ENCODE measurements at regions not wholly inside any gene's neighbourhood (a gene's known extent, or its start where the extent isn't known, plus 50 kb on each side); places are given as distances from the start of the nearest gene placed in this dataset.

DNA sequence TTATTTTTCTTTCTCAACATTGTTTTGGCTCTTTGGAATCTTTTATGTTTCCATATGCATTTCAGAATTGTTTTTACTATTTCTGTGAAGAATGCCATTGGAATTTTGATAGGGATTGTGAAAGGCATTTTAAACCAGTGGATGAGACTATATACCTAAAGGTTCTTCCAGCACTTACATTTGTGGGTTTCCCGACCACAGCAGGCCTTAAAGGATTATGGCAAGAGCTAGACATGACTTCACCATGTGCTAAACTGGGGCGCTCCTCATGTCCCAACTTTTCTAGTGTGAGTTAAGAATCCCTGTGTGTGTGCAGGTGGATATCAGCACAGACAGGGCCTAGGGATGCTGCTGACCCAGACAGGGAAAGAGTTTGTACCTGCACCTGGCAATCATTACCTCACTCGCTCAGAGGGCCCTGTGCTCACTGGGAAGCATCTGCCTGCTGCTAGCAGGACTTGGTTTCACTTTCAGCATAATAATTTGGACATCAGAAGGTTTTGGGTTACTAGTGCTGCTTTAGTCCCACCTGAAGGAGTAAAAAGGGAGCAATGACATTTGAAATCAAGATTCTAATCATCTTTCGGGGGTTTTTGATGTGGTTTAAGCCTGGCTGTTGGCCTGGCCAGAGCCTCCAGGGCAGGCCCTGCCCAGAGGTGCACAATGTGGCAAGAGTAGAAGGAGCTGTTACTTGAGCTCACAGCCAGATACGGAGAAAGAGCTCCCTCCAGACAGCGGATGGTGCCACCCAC, 137.1 kb downstream of the CDC5L start:
- no peak overlapping the region for H3K4me3 ChIP-seq (replicated peaks; ENCODE audit: low read depth, low read length)
- TF ChIP-seq CTCF (IDR thresholded peaks at IDR 0.05; ENCODE audit: insufficient read depth, low read length, poor library complexity, severe bottlenecking): no peak
- no peak for DNase-seq (ENCODE audit: extremely low read depth, insufficient read length)
- H3K36me3 ChIP-seq (ENCODE audit: control insufficient read depth, insufficient read depth, low read length): no peaks in the 10 kb centered on the region
- H3K27me3 ChIP-seq (replicated peaks; ENCODE audit: control insufficient read depth, insufficient read depth, low read length): no peaks in the 10 kb centered on the region

- H3K27me3 ChIP-seq (replicated peaks; ENCODE audit: control insufficient read depth, insufficient read depth, low read length): peaks cover 4% of the 10 kb centered on the region
- no peak for DNase-seq (ENCODE audit: extremely low read depth, insufficient read length)
- no peaks in the 10 kb centered on the region for H3K36me3 ChIP-seq (ENCODE audit: control insufficient read depth, insufficient read depth, low read length)
- H3K4me3 ChIP-seq (replicated peaks; ENCODE audit: low read depth, low read length): no peak overlapping the region
- no peak for TF ChIP-seq CTCF (IDR thresholded peaks at IDR 0.05; ENCODE audit: insufficient read depth, low read length, poor library complexity, severe bottlenecking)
These were observed 138.3 kb downstream of the CDC5L start for GRCh38 chr6:44525761-44526351.

GRCh38 chr6:44527181-44527580, 139.7 kb downstream of the CDC5L start:
- no peak for TF ChIP-seq CTCF (IDR thresholded peaks at IDR 0.05; ENCODE audit: insufficient read depth, low read length, poor library complexity, severe bottlenecking)
- DNase-seq (ENCODE audit: extremely low read depth, insufficient read length): no peak
- Histone ChIP-seq H3K27me3 (replicated peaks; ENCODE audit: control insufficient read depth, insufficient read depth, low read length) (peaks cover 4% of the 10 kb centered on the region), H3K4me3 (replicated peaks; ENCODE audit: low read depth, low read length) (no peak overlapping the region), H3K36me3 (ENCODE audit: control insufficient read depth, insufficient read depth, low read length) (no peaks in the 10 kb centered on the region)

DNA sequence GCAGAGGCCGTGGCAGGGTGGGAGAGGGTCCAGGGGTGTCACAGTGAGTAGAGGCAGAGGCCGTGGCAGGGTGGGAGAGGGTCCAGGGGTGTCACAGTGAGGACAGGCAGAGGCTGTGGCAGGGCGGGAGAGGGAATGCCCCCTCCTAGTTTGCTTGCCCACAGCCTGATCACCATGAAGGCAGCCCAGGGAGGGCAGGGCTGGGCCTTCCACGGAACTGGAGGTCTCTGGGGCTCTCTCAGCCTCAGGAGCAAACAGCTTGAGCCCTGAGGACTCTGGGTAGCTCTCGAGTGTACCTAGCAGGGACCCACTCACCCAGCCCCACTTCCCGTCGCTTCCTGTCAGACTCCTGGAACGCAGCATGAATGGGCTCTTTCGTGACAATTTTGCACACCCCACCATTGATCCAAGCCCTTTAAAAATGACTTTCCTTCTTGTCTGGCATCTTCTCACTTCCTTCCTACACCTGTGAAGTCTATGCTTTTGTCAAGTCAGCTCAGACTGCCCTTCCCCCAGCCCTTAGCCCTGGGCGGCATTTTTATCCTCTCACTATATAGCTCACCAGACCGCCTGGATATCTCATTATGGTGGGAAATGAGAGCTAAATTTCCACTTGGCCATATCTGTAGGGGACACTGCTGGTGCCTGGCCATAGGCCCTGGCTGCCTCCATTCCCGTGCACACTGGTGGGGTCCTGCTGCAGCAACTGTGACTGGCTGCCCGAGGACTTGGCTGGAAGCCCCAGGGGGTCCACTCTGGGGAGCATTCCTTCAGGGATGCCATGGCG, 140.3 kb downstream of the CDC5L start:
- peaks cover 4% of the 10 kb centered on the region for H3K27me3 ChIP-seq (replicated peaks; ENCODE audit: control insufficient read depth, insufficient read depth, low read length)
- DNase-seq (ENCODE audit: extremely low read depth, insufficient read length): no peak
- TF ChIP-seq CTCF (IDR thresholded peaks at IDR 0.05; ENCODE audit: insufficient read depth, low read length, poor library complexity, severe bottlenecking): no peak
- no peaks in the 10 kb centered on the region for H3K36me3 ChIP-seq (ENCODE audit: control insufficient read depth, insufficient read depth, low read length)
- no peak overlapping the region for H3K4me3 ChIP-seq (replicated peaks; ENCODE audit: low read depth, low read length)

DNA sequence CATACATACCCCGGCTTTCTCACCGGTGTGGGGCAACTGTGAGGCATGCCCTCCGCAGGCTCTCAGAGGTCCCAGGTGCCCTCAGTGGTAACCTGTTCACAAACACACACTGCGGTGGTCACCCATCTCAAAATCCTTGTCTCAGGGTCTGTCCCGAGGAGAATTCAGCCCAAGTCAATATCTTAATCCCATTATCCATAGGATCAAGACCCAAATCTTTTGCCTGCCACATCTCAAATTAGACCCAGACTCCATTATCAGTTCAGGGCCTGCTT, 140.8 kb downstream of the CDC5L start:
- TF ChIP-seq CTCF (IDR thresholded peaks at IDR 0.05; ENCODE audit: insufficient read depth, low read length, poor library complexity, severe bottlenecking): no peak
- Histone ChIP-seq H3K4me3 (replicated peaks; ENCODE audit: low read depth, low read length) (no peak overlapping the region), H3K36me3 (ENCODE audit: control insufficient read depth, insufficient read depth, low read length) (no peaks in the 10 kb centered on the region), H3K27me3 (replicated peaks; ENCODE audit: control insufficient read depth, insufficient read depth, low read length) (peaks cover 4% of the 10 kb centered on the region)
- DNase-seq (ENCODE audit: extremely low read depth, insufficient read length): no peak
